Muscle layer of duodenum (tissue), 2 donors: ENCODE measurements at regions not wholly inside any gene's neighbourhood (a gene's known extent, or its start where the extent isn't known, plus 50 kb on each side); places are given as distances from the start of the nearest gene placed in this dataset.

ENCODE experiments used
- H3K27ac ChIP-seq: one replicate; pipeline ENCODE4 v1.7.0; 2013; ENCODE audit warnings: mild to moderate bottlenecking, low read length
- H3K27me3 ChIP-seq: one replicate; pipeline ENCODE4 v1.7.0; 2013; ENCODE audit warnings: low read depth, mild to moderate bottlenecking, control low read depth, low read length
- H3K36me3 ChIP-seq, 2 donors: one replicate each; pipeline ENCODE4 v1.7.0; 2013; ENCODE audit warnings: low read length in 2 of 2, control low read depth in 1 of 2, mild to moderate bottlenecking in 1 of 2; ENCODE audit not compliant: insufficient read depth in 2 of 2, control insufficient read depth in 1 of 2
- H3K4me1 ChIP-seq, 2 donors: one replicate each; pipeline ENCODE4 v1.7.0; 2013; ENCODE audit warnings: low read length in 2 of 2, mild to moderate bottlenecking in 2 of 2, control low read depth in 1 of 2, moderate library complexity in 1 of 2; ENCODE audit not compliant: insufficient read depth in 2 of 2, control insufficient read depth in 1 of 2
- H3K4me3 ChIP-seq, 2 donors: one replicate each; pipeline ENCODE4 v1.7.0; 2013; ENCODE audit warnings: low read length in 2 of 2, low read depth in 1 of 2, mild to moderate bottlenecking in 1 of 2
- H3K9me3 ChIP-seq, 2 donors: one replicate each; pipeline ENCODE4 v1.7.0; 2013; ENCODE audit warnings: low read length in 2 of 2, control low read depth in 1 of 2, mild to moderate bottlenecking in 1 of 2; ENCODE audit not compliant: control insufficient read depth in 1 of 2
- donor health status: healthy.

DNA sequence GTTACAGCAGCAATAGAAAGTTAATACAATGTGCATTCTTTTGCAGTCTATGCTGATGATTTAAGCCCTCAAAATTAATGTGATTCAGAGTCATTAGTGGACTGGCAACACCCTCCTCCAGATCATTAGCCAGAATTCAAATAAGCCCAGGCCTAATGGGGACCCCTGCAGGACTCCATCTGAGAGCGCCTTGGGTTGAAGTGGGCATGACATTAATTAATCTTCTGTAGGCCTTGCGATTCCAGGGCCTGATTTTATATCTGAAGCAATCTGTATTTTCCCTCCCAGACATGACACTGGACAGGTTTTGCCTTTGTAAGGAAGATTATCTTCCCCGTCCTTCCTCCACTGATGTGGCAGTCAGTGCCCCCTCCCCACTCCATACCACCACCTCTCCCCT, 442.9 kb downstream of the FOXO1 start:
- H3K4me3 ChIP-seq = no peak overlapping the region
- no peaks in the 10 kb centered on the region for H3K9me3 ChIP-seq
- H3K27me3 ChIP-seq = no peaks in the 10 kb centered on the region
- no peaks in the 10 kb centered on the region for H3K4me1 ChIP-seq
- H3K27ac ChIP-seq = no peak overlapping the region
- H3K36me3 ChIP-seq = no peaks in the 10 kb centered on the region

- H3K4me3 ChIP-seq = no peak overlapping the region
- H3K36me3 ChIP-seq = no peaks in the 10 kb centered on the region
- no peaks in the 10 kb centered on the region for H3K27me3 ChIP-seq
- no peaks in the 10 kb centered on the region for H3K4me1 ChIP-seq
- H3K27ac ChIP-seq = no peak overlapping the region
- H3K9me3 ChIP-seq = no peaks in the 10 kb centered on the region
These were observed 437.9 kb downstream of the FOXO1 start for GRCh38 chr13:40228496-40228895.

GRCh38 chr13:40228990-40229389, 437.5 kb downstream of the FOXO1 start:
- no peak overlapping the region for H3K27ac ChIP-seq

DNA sequence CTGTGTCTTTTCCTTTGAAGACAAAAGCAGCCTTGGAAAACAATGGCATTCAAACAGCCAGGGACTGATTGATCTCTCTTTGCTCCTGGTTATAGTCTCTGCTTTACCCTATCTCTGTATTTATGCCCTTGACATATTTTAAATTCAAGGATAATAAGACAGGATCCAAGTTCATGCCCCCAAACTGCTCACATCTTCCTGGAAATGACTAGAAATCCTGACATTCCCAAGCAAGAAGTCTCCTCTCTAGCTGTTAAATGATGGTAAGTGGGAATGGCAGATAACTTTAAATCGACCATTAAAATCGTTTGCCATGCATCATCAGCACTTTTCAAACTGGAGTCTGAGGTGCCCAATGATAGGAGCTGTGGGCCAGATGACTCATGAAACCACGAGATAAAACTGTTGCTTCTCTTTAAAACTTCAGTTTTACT, 435.6 kb downstream of the FOXO1 start:
- Histone ChIP-seq H3K4me3 (no peak overlapping the region), H3K9me3 (no peaks in the 10 kb centered on the region), H3K27ac (no peak overlapping the region), H3K36me3 (no peaks in the 10 kb centered on the region), H3K4me1 (no peaks in the 10 kb centered on the region), H3K27me3 (no peaks in the 10 kb centered on the region)

More at GRCh38 chr13:40228990-40229389, 437.5 kb downstream of the FOXO1 start:
- Histone ChIP-seq H3K4me3 (no peak overlapping the region), H3K36me3 (no peaks in the 10 kb centered on the region), H3K9me3 (no peaks in the 10 kb centered on the region), H3K4me1 (no peaks in the 10 kb centered on the region), H3K27me3 (no peaks in the 10 kb centered on the region)

- H3K36me3 ChIP-seq = no peaks in the 10 kb centered on the region
- no peaks in the 10 kb centered on the region for H3K4me1 ChIP-seq
- H3K9me3 ChIP-seq = no peaks in the 10 kb centered on the region
- no peaks in the 10 kb centered on the region for H3K27me3 ChIP-seq
- no peak overlapping the region for H3K27ac ChIP-seq
- no peak overlapping the region for H3K4me3 ChIP-seq
These were observed 435.1 kb downstream of the FOXO1 start for GRCh38 chr13:40231311-40231710.

GRCh38 chr13:40231751-40232150, 434.7 kb downstream of the FOXO1 start:
- no peaks in the 10 kb centered on the region for H3K36me3 ChIP-seq
- no peaks in the 10 kb centered on the region for H3K9me3 ChIP-seq
- no peak overlapping the region for H3K27ac ChIP-seq
- H3K4me3 ChIP-seq = no peak overlapping the region
- H3K4me1 ChIP-seq = no peaks in the 10 kb centered on the region
- H3K27me3 ChIP-seq = no peaks in the 10 kb centered on the region

DNA sequence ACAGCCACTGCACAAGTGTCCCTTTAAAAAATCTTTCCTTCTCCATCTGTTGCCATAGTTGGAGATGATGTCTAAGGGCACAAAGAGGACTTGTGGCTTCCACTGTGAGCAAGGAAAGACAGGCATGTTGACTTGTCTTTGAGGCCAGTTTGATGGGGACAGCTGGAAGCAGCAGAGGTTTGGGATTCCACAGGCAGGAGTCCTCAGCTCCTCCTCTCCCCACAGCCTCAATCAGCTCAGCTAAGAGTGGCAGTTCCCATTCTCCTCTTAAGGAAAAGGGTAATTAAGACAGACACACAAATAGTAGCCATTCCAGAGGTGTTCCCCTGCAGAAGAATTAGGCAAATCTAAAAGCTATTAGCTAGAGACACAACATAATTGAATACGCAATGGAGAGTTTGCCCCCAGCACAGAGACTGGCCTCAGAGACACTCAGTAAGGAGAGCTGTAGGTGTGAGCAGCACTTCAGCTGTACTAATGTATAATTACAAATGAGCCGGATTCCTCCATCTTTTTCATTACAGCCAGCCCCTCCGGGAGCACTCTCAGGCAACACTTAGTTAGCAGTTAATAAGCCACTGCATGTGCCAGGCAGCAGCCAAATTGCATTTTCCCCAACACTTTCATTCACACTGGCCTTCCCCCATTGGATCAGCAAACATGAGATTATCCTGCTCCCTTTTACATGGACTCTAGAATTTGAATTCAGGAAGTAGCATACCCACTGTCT, 434.0 kb downstream of the FOXO1 start:
- Histone ChIP-seq H3K27ac (no peak overlapping the region), H3K27me3 (no peaks in the 10 kb centered on the region), H3K4me1 (no peaks in the 10 kb centered on the region)

DNA sequence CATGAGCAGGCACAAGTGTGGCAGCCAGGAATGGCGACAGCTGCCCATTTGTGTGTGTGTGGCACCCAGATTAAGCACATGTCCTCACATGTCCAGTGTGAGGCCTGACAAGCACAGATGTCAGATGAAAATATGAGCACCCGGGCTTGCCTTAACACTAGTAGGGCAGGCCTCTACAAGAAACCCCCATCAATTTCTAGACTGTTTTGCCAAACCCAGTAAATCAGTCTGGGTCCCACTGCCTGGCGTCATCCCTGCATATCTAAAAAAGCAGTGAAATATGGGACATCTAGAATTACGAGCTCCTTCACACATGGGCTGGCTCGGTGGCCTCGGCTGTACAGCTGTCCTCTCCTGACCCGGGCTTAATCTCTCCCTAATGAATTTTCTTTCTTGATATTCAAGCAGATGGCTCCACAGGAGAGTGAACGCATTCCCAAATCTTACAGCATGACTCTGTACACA, 432.7 kb downstream of the FOXO1 start:
- Histone ChIP-seq H3K4me1 (no peaks in the 10 kb centered on the region), H3K36me3 (no peaks in the 10 kb centered on the region), H3K4me3 (no peak overlapping the region), H3K27ac (no peak overlapping the region), H3K9me3 (no peaks in the 10 kb centered on the region), H3K27me3 (no peaks in the 10 kb centered on the region)

More for the DNA sequence above, 434.0 kb downstream of the FOXO1 start:
- Histone ChIP-seq H3K36me3 (no peaks in the 10 kb centered on the region), H3K9me3 (no peaks in the 10 kb centered on the region), H3K4me3 (no peak overlapping the region)

- H3K27me3 ChIP-seq = no peaks in the 10 kb centered on the region
- no peak overlapping the region for H3K27ac ChIP-seq
These were observed 431.2 kb downstream of the FOXO1 start for GRCh38 chr13:40235160-40235796.

GRCh38 chr13:40236566-40237168, 429.8 kb downstream of the FOXO1 start:
- no peak overlapping the region for H3K4me3 ChIP-seq
- peak overlapping the region; percentile 73 for H3K27ac ChIP-seq
- no peaks in the 10 kb centered on the region for H3K36me3 ChIP-seq
- no peaks in the 10 kb centered on the region for H3K27me3 ChIP-seq
- no peaks in the 10 kb centered on the region for H3K9me3 ChIP-seq
- no peaks in the 10 kb centered on the region for H3K4me1 ChIP-seq

More at GRCh38 chr13:40235160-40235796, 431.2 kb downstream of the FOXO1 start:
- no peaks in the 10 kb centered on the region for H3K36me3 ChIP-seq
- no peaks in the 10 kb centered on the region for H3K9me3 ChIP-seq
- no peaks in the 10 kb centered on the region for H3K4me1 ChIP-seq
- H3K4me3 ChIP-seq = no peak overlapping the region

- Histone ChIP-seq H3K27me3 (no peaks in the 10 kb centered on the region), H3K4me1 (no peaks in the 10 kb centered on the region), H3K4me3 (no peak overlapping the region), H3K36me3 (no peaks in the 10 kb centered on the region), H3K9me3 (no peaks in the 10 kb centered on the region), H3K27ac (no peak overlapping the region)
These were observed 427.7 kb downstream of the FOXO1 start for GRCh38 chr13:40238761-40239160.
